Upper lobe of left lung (tissue), 6 donors: ENCODE measurements at regions not wholly inside any gene's neighbourhood (a gene's known extent, or its start where the extent isn't known, plus 50 kb on each side); places are given as distances from the start of the nearest gene placed in this dataset.

ENCODE experiments used
- ATAC-seq, 2 donors: fragments of 200-7000 bp; cut with Tn5 transposase; one replicate each; pipeline ENCODE4 v1.9.1; 2022; ENCODE audit warnings: mild to moderate bottlenecking in 2 of 2, moderate library complexity in 2 of 2; ENCODE audit not compliant: low FRiP score in 2 of 2
- DNase-seq, 2 donors: peaks; one replicate each; pipeline ENCODE4 v3.0.0-alpha.2; 2019 to 2020
- H3K27ac ChIP-seq, 4 donors: fragments of 200-600 bp; sonication (generic); one replicate each; pipeline ENCODE4 v1.5.1; 2016 to 2019
- H3K27me3 ChIP-seq, 4 donors: fragments of 200-600 bp; sonication (generic); one replicate each; pipeline ENCODE4 v1.5.1; 2017 to 2019
- H3K36me3 ChIP-seq, 4 donors: fragments of 200-600 bp; sonication (generic); one replicate each; pipeline ENCODE4 v1.5.1; 2016 to 2019
- H3K4me1 ChIP-seq, 4 donors: fragments of 200-600 bp; sonication (generic); one replicate each; pipeline ENCODE4 v1.5.1; 2018 to 2019
- H3K4me3 ChIP-seq, 4 donors: fragments of 200-600 bp; sonication (generic); one replicate each; pipeline ENCODE4 v1.5.1; 2017 to 2019; ENCODE audit warnings: mild to moderate bottlenecking in 2 of 4, moderate library complexity in 1 of 4
- H3K9me3 ChIP-seq, 4 donors: fragments of 200-600 bp; sonication (generic); one replicate each; pipeline ENCODE4 v1.5.1; 2018 to 2019
- EP300 ChIP-seq, 4 donors: sonication (generic); formaldehyde crosslinking; IDR thresholded peaks; one replicate each; pipeline ENCODE4 v1.5.1; 2017; ENCODE audit warnings: antibody characterized with exemption in 4 of 4, control low read depth in 2 of 4
- POLR2A ChIP-seq, 4 donors: fragments of 450-650 bp; IDR thresholded peaks; one replicate each; pipeline ENCODE4 v1.5.1; 2016 to 2017; ENCODE audit warnings: antibody characterized with exemption in 4 of 4, mild to moderate bottlenecking in 2 of 4
- POLR2AphosphoS5 ChIP-seq, 2 donors: sonication (generic); formaldehyde crosslinking; IDR thresholded peaks; one replicate each; pipeline ENCODE4 v1.5.1; 2017; ENCODE audit warnings: antibody characterized with exemption in 2 of 2
- WGBS, 2 donors: methylation state at CpG; one replicate each; pipeline ENCODE4 v1.1.5; 2017 to 2018; 5-methylcytosine and 5-hydroxymethylcytosine counted together
- TF ChIP-seq, protein P1 (sequence below), 6 experiments: fragments of 450-650 bp in 4 of 6; fragments of 200-600 bp in 2 of 6; sonication (generic) in 2 of 6; IDR thresholded peaks; one replicate each; pipeline ENCODE4 v1.5.1; 2016 to 2019; ENCODE audit warnings: antibody characterized with exemption in 6 of 6
- donor health status: DM: no; HTN: no; CAD: no; lungs with moderate emphysema.
- donor health status: DM: no; HTN: yes; CAD: no; lungs with severe emphysema.

DNA sequence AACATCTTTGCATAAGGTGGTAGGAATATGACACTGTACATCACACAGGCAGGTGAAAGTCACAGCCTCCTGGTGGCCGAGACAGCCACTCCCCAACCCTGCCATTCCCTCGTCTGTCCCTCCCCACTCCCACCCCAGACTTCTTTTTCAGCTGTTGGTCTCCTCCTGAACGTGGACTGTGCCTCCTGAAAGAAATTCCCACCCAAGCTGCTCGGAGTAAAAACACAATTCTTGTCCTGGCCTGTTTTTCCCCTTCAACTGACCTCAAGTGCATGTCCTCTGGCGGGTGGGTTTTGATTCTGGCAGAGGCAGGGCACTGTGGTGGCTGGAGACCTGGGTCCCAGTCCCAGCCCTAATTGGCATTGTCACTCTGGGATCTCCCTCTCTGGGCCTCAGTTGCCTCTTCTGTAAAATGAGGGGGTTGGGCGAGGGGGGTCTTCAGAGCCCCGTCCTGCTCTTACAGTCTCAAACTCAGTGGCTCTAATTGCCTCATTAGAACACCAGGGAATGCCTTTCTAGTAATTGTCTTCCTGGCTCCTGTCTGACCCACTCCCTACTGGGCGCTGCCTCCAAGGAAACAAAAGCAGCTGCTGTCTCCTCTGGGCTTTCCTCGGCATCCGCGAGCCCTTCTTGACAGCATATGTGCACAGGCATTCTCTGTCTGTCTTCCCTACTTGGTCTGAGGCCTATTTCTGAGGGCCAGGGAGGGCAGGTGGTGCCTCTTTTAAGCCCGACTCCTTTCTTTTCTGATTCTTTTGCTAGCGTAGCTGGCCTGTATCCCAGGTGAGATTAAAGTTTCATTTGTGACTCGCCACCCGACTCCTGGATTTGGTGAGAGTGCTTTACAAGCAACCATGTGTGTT, 186.6 kb upstream of the RMST start:
- no peaks in the 10 kb centered on the region for H3K4me1 ChIP-seq
- no peak overlapping the region for H3K27ac ChIP-seq
- ATAC-seq (no peak), DNase-seq (no peak)
- no peak overlapping the region for H3K4me3 ChIP-seq
- no peaks in the 10 kb centered on the region for H3K36me3 ChIP-seq
- TF ChIP-seq POLR2AphosphoS5 (IDR thresholded peaks at IDR 0.05) (no peak), POLR2A (IDR thresholded peaks at IDR 0.05) (no peak), EP300 (IDR thresholded peaks at IDR 0.05) (no peak)
- TF ChIP-seq, protein P1, sequence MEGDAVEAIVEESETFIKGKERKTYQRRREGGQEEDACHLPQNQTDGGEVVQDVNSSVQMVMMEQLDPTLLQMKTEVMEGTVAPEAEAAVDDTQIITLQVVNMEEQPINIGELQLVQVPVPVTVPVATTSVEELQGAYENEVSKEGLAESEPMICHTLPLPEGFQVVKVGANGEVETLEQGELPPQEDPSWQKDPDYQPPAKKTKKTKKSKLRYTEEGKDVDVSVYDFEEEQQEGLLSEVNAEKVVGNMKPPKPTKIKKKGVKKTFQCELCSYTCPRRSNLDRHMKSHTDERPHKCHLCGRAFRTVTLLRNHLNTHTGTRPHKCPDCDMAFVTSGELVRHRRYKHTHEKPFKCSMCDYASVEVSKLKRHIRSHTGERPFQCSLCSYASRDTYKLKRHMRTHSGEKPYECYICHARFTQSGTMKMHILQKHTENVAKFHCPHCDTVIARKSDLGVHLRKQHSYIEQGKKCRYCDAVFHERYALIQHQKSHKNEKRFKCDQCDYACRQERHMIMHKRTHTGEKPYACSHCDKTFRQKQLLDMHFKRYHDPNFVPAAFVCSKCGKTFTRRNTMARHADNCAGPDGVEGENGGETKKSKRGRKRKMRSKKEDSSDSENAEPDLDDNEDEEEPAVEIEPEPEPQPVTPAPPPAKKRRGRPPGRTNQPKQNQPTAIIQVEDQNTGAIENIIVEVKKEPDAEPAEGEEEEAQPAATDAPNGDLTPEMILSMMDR (IDR thresholded peaks at IDR 0.05), result no peak
- peaks cover 0 to 6% (median 2%) of the 10 kb centered on the region in 4 donors for H3K9me3 ChIP-seq
- H3K27me3 ChIP-seq, result no peaks in the 10 kb centered on the region
- 73 to 75% methylated on average over 15 of the region's 15 CpGs for WGBS, 2 donors

DNA sequence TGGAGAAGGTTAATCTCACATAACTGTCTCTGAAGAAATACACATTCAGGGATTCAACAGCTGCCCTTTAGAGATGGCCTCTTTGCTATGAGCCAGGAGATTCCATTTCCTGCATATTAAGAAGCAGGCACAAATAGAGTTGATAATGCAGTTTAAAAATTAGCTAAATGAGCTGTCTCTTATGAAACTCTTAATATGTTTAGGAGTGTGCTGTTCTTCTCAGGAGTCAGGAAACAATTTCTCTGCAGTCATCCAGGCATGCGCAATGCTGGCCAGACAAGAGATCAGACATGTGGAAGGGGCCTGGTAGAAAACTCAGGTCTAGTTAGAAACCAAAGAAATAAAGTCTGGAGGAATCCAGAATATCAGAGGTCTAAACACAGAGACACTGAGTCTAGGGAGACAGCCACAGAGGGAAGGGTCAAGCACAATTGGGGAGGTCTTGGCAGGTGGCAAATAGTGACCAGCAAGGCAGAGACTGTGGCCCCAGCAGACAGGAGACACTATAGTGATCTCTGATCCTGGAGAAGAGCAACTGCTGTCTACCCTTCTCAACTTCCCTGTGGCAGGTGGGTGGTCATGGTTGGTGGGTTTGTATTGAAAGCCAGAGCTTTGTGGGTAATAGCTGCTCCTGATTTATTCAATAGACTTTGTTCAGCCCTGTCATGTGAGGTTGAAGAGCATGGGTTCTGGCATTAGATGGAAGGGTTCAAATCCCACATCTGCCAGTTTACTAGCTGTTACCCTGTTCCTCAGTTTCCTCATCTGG, 185.8 kb upstream of the RMST start:
- TF ChIP-seq, protein P1 (IDR thresholded peaks at IDR 0.05), result no peak
- TF ChIP-seq EP300 (IDR thresholded peaks at IDR 0.05) (no peak), POLR2AphosphoS5 (IDR thresholded peaks at IDR 0.05) (no peak)
- H3K4me3 ChIP-seq, result no peak overlapping the region
- peaks cover 0 to 6% (median 2%) of the 10 kb centered on the region in 4 donors for H3K9me3 ChIP-seq
- ATAC-seq, result no peak
- H3K27ac ChIP-seq, result no peak overlapping the region
- no peaks in the 10 kb centered on the region for H3K36me3 ChIP-seq
- H3K4me1 ChIP-seq, result no peaks in the 10 kb centered on the region
- no peak for DNase-seq
- WGBS, 2 donors, result 88 to 100% methylated on average over 1 of the region's 1 CpG
- H3K27me3 ChIP-seq, result no peaks in the 10 kb centered on the region

DNA sequence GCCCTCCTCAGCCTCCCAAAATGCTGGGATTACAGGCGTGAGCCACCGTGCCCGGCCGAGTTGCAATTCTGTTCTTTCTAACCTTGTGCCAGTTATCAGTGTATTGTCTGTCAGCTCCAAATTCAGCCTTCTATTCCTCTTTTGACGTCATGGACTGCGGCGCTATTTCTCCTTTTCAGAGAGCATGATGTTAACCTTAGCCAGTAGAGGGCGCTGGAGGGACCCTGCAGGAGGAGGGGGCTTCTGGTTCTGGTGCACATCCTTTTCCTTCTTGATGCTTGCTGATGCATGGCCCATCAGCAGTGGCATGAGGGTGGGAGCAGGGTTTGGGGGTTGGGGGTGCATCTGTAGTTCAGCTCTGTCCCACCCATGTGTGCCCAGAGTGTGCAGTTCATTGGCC, 179.3 kb upstream of the RMST start:
- Histone ChIP-seq H3K27me3 (no peaks in the 10 kb centered on the region), H3K4me1 (no peaks in the 10 kb centered on the region), H3K36me3 (no peaks in the 10 kb centered on the region), H3K4me3 (no peak overlapping the region), H3K27ac (no peak overlapping the region), H3K9me3 (no peaks in the 10 kb centered on the region)
- 80 to 88% methylated on average over 8 of the region's 8 CpGs for WGBS, 2 donors
- ATAC-seq, result no peak
- TF ChIP-seq, protein P1 (IDR thresholded peaks at IDR 0.05), result no peak
- TF ChIP-seq POLR2AphosphoS5 (IDR thresholded peaks at IDR 0.05), result no peak
- no peak for TF ChIP-seq POLR2A (IDR thresholded peaks at IDR 0.05)
- TF ChIP-seq EP300 (IDR thresholded peaks at IDR 0.05), result no peak
- peak in 1 of 2 donors; percentile 6 for DNase-seq

DNA sequence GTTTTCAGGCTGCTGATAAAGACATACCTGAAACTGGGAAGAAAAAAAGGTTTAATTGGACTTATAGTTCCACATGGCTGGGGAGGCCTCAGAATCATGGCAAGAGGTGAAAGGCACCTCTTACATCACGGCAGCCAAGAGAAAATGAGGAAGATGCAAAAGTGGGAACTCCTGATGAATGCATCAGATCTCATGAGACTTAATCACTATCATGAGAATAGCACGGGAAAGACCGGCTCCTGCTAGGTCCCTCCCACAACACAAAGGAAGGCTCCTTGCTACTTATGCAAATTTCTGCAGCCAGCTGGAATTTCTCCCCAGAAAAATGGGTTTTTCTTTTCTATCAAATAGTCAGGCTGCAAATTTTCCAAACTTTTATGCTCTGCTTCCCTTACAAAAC, 174.1 kb upstream of the RMST start:
- ATAC-seq (no peak), DNase-seq (no peak)
- TF ChIP-seq, protein P1 (IDR thresholded peaks at IDR 0.05), result no peak
- TF ChIP-seq POLR2A (IDR thresholded peaks at IDR 0.05) (no peak), POLR2AphosphoS5 (IDR thresholded peaks at IDR 0.05) (no peak), EP300 (IDR thresholded peaks at IDR 0.05) (no peak)
- Histone ChIP-seq H3K27ac (no peak overlapping the region), H3K4me1 (no peaks in the 10 kb centered on the region), H3K4me3 (no peak overlapping the region), H3K36me3 (no peaks in the 10 kb centered on the region), H3K9me3 (no peaks in the 10 kb centered on the region), H3K27me3 (no peaks in the 10 kb centered on the region)
- 59 to 83% methylated on average over 3 of the region's 3 CpGs for WGBS, 2 donors
